GM19328 (cell line): ENCODE measurements at regions not wholly inside any gene's neighbourhood (a gene's known extent, or its start where the extent isn't known, plus 50 kb on each side); places are given as distances from the start of the nearest gene placed in this dataset.
"Not testable (repeated sequence)": the region's sequence is repeated elsewhere in the genome, so short reads cannot be mapped to it uniquely, and the experiment has no call there.

Source experiments
- ATAC-seq: cut with Tn5 transposase; IDR thresholded peaks from one replicate; pipeline ENCODE4 v1.9.1; 2021; ENCODE audit warnings: mild to moderate bottlenecking, moderate library complexity; ENCODE audit not compliant: unreplicated experiment

GRCh38 chr7:25069900-25070443 is 55.1 kb downstream of the CYCS start:
- no peak for ATAC-seq

- ATAC-seq, result no peak
These were observed 56.4 kb downstream of the CYCS start for GRCh38 chr7:25068502-25069213.

GRCh38 chr7:25067726-25068501 is 57.1 kb downstream of the CYCS start:
- ATAC-seq, result no peak

- ATAC-seq, result no peak
These were observed 58.8 kb downstream of the CYCS start for GRCh38 chr7:25066253-25066652.

- ATAC-seq, result no peak
These were observed 62.7 kb downstream of the CYCS start for GRCh38 chr7:25062380-25062779.

GRCh38 chr7:25060487-25061055 is 64.5 kb downstream of the CYCS start:
- no peak for ATAC-seq

GRCh38 chr7:25059576-25059975 is 65.5 kb downstream of the CYCS start:
- no peak for ATAC-seq

GRCh38 chr7:25056368-25056767 is 68.7 kb downstream of the CYCS start:
- no peak for ATAC-seq

- no peak for ATAC-seq
These were observed 69.4 kb downstream of the CYCS start for GRCh38 chr7:25055520-25056220.

DNA sequence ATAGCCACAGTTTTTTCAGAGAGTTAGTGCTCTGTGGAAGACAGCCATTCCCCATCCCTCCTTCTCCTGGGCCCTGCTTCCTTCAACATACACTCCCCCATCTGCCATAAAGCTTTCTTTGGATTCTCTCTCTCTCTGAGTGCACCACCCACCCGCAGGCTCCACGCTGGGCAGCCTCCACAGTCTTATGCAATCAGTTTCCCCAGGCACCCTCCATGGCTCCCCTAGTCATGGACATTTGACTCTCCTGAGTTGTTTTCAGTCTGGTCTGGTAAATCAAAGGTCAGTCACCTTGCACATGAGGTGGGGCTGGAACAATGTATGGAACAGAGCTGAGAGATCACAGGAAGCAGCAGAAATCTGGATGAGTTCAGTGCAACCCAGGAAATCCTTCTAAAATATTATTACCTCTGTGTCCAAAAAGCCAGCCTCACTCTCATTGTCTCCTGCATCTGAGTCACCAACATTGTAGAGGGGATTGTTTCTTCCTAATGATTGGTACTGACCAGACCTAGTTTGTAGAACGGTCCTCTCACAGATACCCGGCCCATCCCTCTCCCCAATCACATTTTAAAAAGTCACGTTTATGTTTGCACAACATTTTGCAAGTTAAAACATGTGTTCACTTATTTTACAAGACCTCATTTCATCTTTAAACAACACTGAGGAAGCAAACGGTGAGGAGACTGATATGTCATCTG is 70.1 kb downstream of the CYCS start:
- no peak for ATAC-seq

- no peak for ATAC-seq
These were observed 70.2 kb upstream of the OSBPL3 start for GRCh38 chr7:25050223-25050622.

DNA sequence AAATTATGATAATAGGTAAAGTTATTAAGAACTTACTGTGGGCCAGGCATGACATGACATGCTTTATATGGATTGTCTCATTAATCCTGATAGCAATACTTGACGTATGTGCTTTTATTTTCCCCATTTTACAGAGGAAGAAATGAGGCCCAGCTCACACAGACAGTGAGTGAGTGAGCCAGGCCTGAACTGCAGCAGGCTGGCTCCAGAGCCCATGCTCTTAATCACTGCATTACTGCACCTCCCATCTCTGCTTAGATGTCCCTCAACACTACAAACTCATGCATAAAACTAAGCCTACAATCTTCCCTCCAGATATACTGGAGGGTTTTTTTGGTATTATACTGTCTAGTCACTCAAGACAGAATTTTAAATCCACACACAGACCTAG is 68.5 kb upstream of the OSBPL3 start:
- no peak for ATAC-seq

- not testable (repeated sequence) for ATAC-seq
These were observed 67.8 kb upstream of the OSBPL3 start for GRCh38 chr7:25047571-25048443.

GRCh38 chr7:25037325-25037724 is 57.3 kb upstream of the OSBPL3 start:
- ATAC-seq, result no peak

- no peak for ATAC-seq
These were observed 55.3 kb upstream of the OSBPL3 start for GRCh38 chr7:25035274-25035673.

DNA sequence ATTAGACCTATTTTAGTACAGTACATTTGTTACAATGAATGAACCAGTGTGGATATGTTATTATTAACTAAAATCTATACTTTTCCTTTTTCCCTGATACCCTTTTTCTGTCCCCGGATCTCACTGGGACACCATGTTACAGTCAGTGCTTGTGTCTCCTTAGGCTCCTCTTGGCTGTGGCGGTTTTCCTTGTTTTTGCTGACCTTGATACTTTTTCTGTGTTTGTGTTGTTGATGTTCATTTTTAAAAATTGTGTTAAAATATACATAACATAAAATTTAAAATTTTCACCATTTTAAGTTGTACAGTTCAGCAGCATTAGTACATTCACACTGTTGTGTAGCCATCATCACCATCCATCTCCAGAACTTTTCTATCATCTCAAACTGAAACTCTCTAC is 54.2 kb upstream of the OSBPL3 start:
- no peak for ATAC-seq

- ATAC-seq, result no peak
These were observed 53.1 kb upstream of the OSBPL3 start for GRCh38 chr7:25032774-25033743.

DNA sequence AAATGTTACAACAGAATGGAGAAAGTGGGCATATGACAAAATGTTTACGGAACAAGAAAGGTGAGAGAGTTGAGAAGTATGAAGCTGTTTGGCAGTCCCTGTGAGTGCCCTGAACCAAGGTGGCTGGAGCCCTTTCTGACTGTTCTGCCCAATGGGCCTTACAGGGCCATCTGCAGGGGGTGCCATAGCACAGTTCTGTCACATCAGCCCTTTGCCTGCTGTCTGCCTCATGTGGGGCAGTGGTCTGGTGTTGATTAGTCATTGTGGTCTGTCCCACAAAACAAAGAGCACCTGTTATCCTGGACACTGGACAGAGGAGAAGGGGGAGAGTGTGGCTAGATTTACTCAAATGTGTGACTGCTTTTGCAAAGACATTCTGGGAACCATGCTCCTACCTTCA is 51.5 kb upstream of the OSBPL3 start:
- peak; percentile 30 for ATAC-seq
